Thoracic aorta (tissue), 2 donors: ENCODE measurements at regions not wholly inside any gene's neighbourhood (a gene's known extent, or its start where the extent isn't known, plus 50 kb on each side); places are given as distances from the start of the nearest gene placed in this dataset.

Source experiments
- ATAC-seq: fragments of 150-250 bp; one replicate; pipeline ENCODE4 v1.8.0; 2017; ENCODE audit warnings: low read depth; ENCODE audit not compliant: insufficient number of reproducible peaks, low FRiP score
- DNase-seq: peaks from one replicate; pipeline ENCODE4 v3.0.0-alpha.2; 2020; ENCODE audit warnings: low spot score
- H3K27ac ChIP-seq, 2 donors: fragments of 200-600 bp; sonication (generic); 1 replicate in 1 of 2; 2 replicates in 1 of 2; pipeline ENCODE4 v1.5.1; 2016; ENCODE audit warnings: mild to moderate bottlenecking in 2 of 2, moderate library complexity in 2 of 2
- H3K27me3 ChIP-seq: fragments of 200-600 bp; sonication (generic); replicated peaks from 2 replicates; pipeline ENCODE4 v1.6.0; 2016; ENCODE audit warnings: mild to moderate bottlenecking; ENCODE audit not compliant: insufficient read depth
- H3K36me3 ChIP-seq: fragments of 200-600 bp; sonication (generic); one replicate; pipeline ENCODE4 v1.5.1; 2016
- H3K4me1 ChIP-seq, 2 donors: fragments of 200-600 bp; sonication (generic); 1 replicate in 1 of 2; 2 replicates in 1 of 2; pipeline versions ENCODE4 v1.5.1 to v1.6.0; 2016; ENCODE audit warnings: low read depth in 2 of 2, mild to moderate bottlenecking in 1 of 2; ENCODE audit not compliant: control insufficient read depth in 1 of 2
- H3K4me3 ChIP-seq: fragments of 200-600 bp; sonication (generic); 2 replicates; pipeline ENCODE4 v1.5.1; 2016; ENCODE audit warnings: mild to moderate bottlenecking
- H3K9me3 ChIP-seq: fragments of 200-600 bp; sonication (generic); 2 replicates; pipeline ENCODE4 v1.5.1; 2016
- CTCF ChIP-seq: fragments of 200-600 bp; sonication (generic); IDR thresholded peaks from one replicate; pipeline ENCODE4 v1.5.1; 2019; ENCODE audit warnings: antibody characterized with exemption

DNA sequence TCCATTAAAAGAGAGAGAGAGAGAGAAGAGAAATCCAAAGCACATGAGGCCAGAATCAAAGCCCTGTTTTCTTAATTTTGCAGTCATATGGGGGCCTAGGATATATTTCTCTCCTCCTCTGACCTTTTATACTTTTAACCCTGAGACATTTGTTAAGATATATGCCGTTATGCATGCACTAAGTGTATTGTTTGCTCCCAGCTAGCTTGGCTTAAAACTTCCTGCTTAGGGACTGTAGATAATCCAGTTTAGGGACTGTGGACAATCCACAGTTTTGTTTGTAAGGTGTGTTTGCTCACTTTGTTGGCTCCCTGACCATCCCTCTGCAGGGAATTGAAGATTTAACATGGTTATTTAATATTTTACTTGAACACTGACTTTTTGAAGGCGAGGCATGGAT, 166.3 kb upstream of the TSHZ2 start:
- Histone ChIP-seq H3K27ac (no peak overlapping the region), H3K27me3 (no peaks in the 10 kb centered on the region), H3K9me3 (no peaks in the 10 kb centered on the region), H3K4me3 (no peak overlapping the region), H3K36me3 (no peaks in the 10 kb centered on the region), H3K4me1 (no peaks in the 10 kb centered on the region)
- ATAC-seq, result no peak
- DNase-seq, result no peak
- no peak for TF ChIP-seq CTCF

GRCh38 chr20:52805296-52805571, 166.9 kb upstream of the TSHZ2 start:
- no peaks in the 10 kb centered on the region for H3K36me3 ChIP-seq
- no peak for TF ChIP-seq CTCF
- ATAC-seq (no peak), DNase-seq (no peak)
- no peak overlapping the region for H3K27ac ChIP-seq
- H3K27me3 ChIP-seq, result no peaks in the 10 kb centered on the region
- no peaks in the 10 kb centered on the region for H3K9me3 ChIP-seq
- H3K4me1 ChIP-seq, result no peaks in the 10 kb centered on the region
- no peak overlapping the region for H3K4me3 ChIP-seq

DNA sequence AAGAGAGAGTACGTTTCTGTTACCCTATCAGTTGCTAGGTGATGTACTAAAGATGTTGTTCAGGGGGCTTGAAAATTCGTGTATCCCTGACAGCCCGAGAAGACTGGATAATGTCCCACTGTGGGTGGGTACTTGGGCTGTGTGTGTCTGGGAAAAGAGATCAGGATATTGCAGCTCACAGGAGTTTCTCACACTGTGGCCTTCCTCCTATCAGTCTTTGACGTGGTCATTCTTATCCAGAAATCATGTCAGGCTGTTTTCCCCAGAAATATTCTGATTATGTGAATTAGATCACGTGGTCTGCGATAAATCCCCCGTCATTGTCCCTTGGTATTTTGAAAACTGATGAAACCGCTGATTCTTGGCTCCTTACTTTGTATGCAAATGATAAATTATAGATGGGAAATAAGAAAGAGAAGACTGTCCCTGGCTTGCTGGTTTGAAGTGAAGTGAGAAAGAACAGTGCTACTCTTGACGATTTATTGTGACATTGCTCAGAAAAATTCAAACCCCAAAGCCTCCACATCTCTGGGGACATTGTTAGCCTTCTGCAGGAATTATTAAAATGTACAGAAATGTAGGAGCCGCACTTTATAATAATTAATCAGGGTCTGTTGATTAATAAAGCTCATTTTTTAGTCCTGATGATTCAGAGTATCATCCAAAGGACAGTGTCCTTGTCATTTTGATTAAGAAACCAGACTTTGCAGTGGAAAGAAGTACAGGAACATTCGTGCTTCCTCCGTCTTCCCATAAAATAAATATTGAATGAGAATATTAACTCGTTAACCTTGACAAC, 167.5 kb upstream of the TSHZ2 start:
- Histone ChIP-seq H3K27me3 (no peaks in the 10 kb centered on the region), H3K4me3 (no peak overlapping the region), H3K36me3 (no peaks in the 10 kb centered on the region), H3K4me1 (no peaks in the 10 kb centered on the region), H3K9me3 (no peaks in the 10 kb centered on the region), H3K27ac (no peak overlapping the region)
- DNase-seq (no peak), ATAC-seq (no peak)
- TF ChIP-seq CTCF, result no peak

GRCh38 chr20:52801628-52802006, 170.5 kb upstream of the TSHZ2 start:
- no peak overlapping the region for H3K27ac ChIP-seq
- no peaks in the 10 kb centered on the region for H3K9me3 ChIP-seq
- no peak for TF ChIP-seq CTCF

DNA sequence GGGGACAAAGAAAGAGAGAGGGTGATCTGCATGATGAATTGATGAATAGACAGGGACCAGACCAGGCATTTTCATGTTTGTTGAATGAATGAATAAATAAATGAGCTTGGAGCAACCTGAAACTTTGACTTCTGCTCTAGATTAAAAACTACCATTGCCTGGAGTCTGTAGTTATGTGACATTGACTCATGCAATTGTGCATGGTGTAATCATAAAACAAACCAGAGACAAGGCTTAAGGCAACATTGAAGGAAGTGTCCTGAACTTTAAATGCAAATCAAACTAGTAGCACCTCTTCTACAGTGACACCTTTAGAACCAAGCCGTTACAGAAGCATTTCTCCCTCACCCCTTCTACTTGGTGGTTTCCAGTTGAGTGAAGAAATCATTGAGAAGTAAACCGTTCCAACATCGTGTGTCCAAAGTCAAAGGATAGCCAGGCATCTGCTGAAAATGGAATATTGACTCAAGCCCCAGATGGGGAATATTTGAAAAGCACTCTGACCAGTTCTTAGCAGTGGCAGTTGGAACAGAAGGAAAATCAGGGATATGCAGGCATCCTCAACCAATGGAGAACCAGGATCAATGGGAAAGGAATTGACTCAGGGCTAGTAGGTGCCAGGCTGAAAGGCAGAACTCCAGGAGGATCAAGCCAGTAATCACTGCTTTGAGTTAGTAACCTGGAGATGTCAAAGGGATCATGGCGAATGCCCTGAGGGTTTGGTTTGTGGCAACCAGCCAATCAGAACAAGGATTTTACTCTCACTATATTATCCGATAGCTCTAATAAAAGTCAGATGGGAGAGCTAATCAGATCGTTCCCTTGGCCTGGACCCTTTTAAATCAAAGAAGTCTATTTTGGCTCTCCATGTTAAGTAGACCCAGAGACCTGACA, 171.2 kb upstream of the TSHZ2 start:
- no peaks in the 10 kb centered on the region for H3K9me3 ChIP-seq
- ATAC-seq, result no peak
- DNase-seq, result no peak
- no peaks in the 10 kb centered on the region for H3K36me3 ChIP-seq
- no peaks in the 10 kb centered on the region for H3K4me1 ChIP-seq
- no peak for TF ChIP-seq CTCF
- H3K27me3 ChIP-seq, result no peaks in the 10 kb centered on the region
- no peak overlapping the region for H3K27ac ChIP-seq
- H3K4me3 ChIP-seq, result no peak overlapping the region

More at GRCh38 chr20:52801628-52802006, 170.5 kb upstream of the TSHZ2 start:
- no peak overlapping the region for H3K4me3 ChIP-seq
- ATAC-seq, result no peak
- no peaks in the 10 kb centered on the region for H3K4me1 ChIP-seq
- DNase-seq, result no peak
- H3K36me3 ChIP-seq, result no peaks in the 10 kb centered on the region
- H3K27me3 ChIP-seq, result no peaks in the 10 kb centered on the region
